GM18873 (cell line): ENCODE measurements at regions not wholly inside any gene's neighbourhood (a gene's known extent, or its start where the extent isn't known, plus 50 kb on each side); places are given as distances from the start of the nearest gene placed in this dataset.
A peak's percentile ranks its signal among the peaks of the same experiment; 100 is the strongest.

Experiments
- ATAC-seq: cut with Tn5 transposase; IDR thresholded peaks from one replicate; pipeline ENCODE4 v1.9.1; 2021; ENCODE audit warnings: mild to moderate bottlenecking, moderate library complexity, moderate number of reproducible peaks; ENCODE audit not compliant: unreplicated experiment, low FRiP score

- no peak for ATAC-seq
These were observed 97.6 kb downstream of the NUDT12 start for GRCh38 chr5:103464835-103465484.

DNA sequence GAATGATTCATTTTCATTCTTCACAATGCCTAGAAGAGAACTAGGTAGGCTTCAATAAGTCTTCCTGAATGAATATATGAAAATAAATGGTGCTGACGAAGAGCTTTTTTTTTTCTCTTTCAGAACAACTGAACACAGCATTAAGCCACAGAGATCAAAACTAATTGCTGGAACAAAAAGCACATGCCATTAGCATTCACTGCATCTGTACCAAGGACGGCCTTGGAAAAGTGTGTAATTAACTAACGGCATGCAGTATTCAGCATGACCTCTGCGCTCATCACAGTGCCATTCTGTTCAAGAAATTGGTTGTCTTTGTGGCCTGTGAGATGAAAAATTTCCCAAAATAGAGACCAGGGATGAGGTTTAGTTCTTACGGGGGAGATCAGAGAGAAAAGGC, 99.3 kb downstream of the NUDT12 start:
- ATAC-seq: no peak

DNA sequence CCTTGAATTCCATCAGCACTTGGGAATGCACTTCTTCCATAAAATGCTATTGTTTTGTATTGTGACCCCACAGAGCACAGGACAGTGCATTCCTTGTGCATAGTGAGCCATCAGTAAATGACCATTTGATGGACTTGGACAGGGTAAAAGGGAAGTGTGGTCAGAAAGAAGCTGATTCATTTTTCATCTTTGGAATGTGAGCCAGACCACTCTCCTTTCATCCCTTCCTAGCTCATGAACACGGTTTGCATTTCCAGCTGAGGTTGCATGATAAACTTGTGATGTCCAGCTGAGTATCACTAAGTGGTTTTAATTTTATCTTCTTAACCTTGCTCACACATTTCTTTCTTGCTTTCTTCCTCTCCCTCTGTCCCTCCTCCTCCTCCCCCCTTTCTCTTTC, 101.3 kb downstream of the NUDT12 start:
- no peak for ATAC-seq

DNA sequence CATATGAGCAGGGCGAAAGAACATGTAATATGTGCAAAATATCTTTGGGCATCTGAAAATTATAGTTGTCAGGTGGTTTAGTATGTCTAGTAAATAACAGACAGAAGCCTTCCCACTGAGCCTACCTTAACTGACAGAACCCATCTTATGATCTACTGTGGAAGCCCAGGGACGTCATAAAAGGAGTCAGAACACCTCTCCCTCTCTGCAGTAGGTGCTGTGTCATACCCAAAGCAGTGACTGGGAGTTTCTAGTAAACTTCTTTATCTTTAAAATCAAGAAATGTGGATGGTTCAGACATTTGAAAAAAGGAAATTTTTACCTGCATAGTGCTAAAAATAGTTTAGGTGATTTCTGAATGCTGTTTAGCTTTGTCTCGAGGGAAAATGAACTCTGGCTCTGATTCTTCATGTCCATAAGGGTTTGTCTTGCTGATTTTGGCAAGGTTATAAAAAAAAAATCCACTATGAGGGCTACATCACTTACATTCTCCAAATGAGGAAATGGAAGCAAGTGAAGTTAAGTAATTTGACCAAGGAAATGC, 104.0 kb downstream of the NUDT12 start:
- ATAC-seq: no peak

GRCh38 chr5:103456476-103456875, 106.1 kb downstream of the NUDT12 start:
- ATAC-seq: no peak

DNA sequence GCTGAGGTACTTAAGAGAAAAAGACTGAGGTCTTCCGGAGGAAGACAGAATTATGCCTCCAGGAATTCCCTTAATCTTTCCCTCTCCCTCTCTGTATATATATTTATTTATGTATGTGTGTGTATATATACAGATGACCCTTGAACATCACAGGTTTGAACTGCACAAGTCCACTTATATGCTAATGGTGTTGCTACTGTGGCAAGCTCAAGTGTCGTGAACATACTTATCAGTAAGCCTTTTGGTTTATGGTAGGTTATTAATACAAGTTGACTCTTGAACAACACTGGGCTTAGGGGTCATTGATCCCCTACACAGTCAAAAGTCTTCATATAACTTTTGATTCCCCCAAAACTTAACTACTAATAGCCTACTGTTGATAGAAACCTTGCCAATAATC, 106.8 kb downstream of the NUDT12 start:
- ATAC-seq: no peak

- no peak for ATAC-seq
These were observed 107.8 kb downstream of the NUDT12 start for GRCh38 chr5:103454770-103455169.

GRCh38 chr5:103452666-103453065, 109.9 kb downstream of the NUDT12 start:
- ATAC-seq: no peak

DNA sequence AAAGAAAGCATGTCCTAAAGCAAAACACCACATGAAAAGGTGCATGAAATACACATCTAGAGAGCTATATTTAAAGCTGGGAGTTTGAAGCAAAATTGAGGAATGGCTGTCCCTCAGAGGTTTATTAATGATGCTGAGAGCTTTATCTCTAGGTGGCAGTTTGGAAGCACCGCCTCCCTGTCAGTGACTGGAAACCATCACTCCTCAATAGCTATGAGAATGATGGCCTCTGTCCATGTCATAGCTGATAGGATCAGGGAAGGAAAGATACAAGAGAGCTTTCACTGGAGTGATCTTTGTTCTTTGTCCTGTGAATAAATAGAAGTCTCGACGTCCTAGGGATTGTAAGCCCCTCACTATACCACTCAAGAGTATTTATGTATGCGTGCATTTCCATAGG, 110.5 kb downstream of the NUDT12 start:
- ATAC-seq: no peak

- ATAC-seq: no peak
These were observed 111.3 kb downstream of the NUDT12 start for GRCh38 chr5:103451261-103451660.

GRCh38 chr5:103450333-103451061, 112.1 kb downstream of the NUDT12 start:
- no peak for ATAC-seq

- ATAC-seq: no peak
These were observed 115.8 kb downstream of the NUDT12 start for GRCh38 chr5:103446813-103447212.

DNA sequence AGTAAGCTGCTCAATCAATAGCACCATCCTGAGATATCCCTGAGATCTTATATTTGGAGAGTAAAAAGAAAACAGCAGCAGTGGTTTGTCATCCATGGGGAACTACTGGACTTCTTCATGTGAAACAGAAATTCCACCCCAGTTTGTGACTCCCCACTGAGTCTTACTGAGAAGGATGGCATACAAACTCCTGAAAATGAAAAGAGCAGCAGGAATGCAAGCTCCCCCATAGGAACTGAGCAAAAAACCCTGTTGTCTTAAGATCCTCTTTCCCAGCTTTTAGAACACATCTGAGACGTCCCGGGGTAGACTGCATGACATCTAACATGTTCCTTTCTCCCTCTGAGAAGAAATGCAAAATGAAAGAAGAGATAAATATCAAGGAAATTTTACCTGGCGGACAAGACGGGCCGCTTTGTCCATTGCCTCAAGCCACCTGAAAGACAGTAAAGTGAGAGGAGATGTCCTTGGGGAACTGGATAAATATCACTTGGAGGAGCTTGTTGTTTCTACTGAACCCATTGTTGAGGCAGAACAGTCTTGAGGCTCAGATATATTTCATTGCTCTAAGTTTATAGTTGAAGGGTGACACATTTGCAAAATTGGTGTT, 117.1 kb downstream of the NUDT12 start:
- ATAC-seq: no peak

DNA sequence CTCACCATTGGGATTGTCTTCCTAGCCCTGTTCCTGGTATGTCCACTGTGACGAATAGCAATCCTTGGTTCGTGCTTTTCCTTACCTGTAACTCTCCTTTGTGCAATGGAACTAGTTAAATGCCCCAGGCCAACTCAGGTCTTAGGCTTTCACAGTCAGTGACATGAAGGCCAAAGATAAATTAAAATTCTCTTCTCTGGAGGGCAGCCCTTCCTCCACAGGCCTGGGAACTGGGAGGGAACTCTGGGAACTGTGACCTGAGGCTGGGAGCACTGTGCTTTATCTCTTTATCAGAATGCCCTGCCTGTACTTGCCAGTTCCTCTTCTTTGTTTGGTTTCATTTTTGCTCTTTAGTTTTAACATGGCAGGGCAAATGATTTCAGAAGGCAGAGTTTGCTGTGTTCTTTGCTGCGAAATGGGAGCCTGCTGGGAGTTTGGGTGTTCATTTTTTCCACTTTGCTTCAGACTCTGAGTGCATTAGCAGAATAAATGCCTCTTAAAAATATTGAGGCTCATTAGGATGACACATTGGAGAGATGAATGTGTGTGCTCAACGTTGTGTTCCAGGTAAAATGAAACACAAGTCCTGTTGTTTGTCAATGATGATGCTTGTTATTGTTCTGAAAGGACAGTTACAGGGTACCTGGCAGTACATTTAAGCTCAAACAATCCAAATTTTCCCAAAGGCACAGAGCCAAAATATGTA, 118.1 kb downstream of the NUDT12 start:
- ATAC-seq: peak; percentile 79

DNA sequence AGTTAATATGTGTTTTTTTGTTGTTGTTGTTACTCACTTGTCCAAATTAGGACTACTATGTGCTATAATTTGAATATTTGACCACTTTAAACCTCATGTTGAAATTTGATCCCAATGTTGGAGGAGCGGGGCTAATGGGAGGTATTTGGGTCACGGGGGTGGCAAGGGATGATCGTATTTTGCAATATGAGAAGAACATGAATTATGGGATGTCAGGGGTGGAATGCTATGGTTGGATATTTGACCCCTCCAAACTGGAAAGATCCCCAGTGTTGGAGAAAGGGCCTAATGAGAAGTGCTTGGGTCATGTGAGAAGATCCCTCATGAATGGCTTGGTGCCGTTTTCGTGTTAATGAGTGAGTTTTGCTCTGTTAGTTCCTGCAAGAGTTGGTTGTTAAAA, 119.8 kb downstream of the NUDT12 start:
- ATAC-seq: no peak

DNA sequence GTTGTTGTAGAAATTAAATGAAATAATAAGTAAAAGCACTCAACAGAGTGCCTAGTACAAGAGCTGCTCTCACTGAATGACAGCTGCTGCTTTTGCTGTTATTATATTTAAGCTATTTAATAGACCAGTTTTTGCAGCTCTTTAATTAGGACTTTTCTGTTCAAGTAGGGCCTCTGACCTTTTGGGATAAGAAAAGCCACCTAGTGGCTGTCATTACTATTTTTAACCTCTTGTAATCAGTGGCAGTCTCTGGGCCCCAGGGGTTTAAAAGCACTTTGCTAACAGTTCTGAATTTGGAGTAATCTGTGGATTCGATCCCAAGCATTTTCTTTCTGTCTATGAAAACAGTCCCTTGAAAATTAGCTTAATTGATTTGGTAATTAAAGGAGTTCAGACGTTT, 121.1 kb downstream of the NUDT12 start:
- ATAC-seq: no peak

GRCh38 chr5:103439007-103439406, 123.6 kb downstream of the NUDT12 start:
- ATAC-seq: no peak

GRCh38 chr5:103436656-103437055, 125.9 kb downstream of the NUDT12 start:
- ATAC-seq: no peak

GRCh38 chr5:103436112-103436511, 126.5 kb downstream of the NUDT12 start:
- no peak for ATAC-seq

DNA sequence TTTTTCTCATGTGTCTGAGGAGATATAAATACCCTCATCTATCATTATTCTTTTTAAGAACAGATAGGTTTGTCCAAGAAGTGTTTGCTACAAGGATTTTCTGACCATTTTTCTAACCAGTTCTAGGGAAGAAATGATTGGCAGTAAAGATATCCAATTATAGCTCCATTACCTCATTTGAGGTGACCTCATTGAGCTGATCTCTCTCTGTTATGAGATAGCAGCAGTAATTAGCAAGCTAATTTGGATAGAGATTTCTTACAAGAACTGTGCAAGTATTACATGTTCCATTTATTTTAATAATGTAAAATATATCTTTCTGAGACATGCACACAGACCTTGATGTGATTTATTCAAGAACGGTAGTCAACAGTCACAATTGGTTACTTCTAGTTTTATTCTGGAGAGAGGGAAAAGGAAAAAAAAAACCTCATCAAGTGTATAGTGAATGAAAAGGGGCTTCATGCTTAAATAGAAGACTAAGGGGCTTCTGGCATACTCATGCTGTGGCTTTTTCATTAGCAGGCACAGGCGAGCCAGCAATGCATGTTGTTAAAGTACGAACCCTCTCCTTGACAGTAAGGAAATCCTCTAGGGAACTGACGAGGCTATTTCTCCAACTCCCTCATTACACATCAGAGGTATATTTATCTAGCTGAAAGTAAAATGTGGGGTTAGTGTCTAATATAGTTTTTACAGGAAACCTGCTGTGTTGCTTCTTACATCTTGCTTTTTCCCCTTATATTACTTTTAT, 127.3 kb downstream of the NUDT12 start:
- ATAC-seq: no peak
